Nucleus accumbens (tissue), 56 donors: ENCODE measurements at regions not wholly inside any gene's neighbourhood (a gene's known extent, or its start where the extent isn't known, plus 50 kb on each side); places are given as distances from the start of the nearest gene placed in this dataset.

Source experiments
- DNase-seq, 56 donors: peaks; one replicate each; lab custom pipeline; 2025; lab: John Stamatoyannopoulos, UW

GRCh38 chrX:134718105-134718965 lies 60.1 kb upstream of the PLAC1 start:
- no peak for DNase-seq

- DNase-seq, result no peak
Measured at GRCh38 chrX:134717698-134718097, 59.4 kb upstream of the PLAC1 start.

GRCh38 chrX:134716620-134717012 lies 58.3 kb upstream of the PLAC1 start:
- no peak for DNase-seq

GRCh38 chrX:134715930-134716619 lies 57.8 kb upstream of the PLAC1 start:
- no peak for DNase-seq

- DNase-seq, result no peak
Measured at GRCh38 chrX:134714633-134715110, 56.4 kb upstream of the PLAC1 start.

- DNase-seq, result no peak
Measured at GRCh38 chrX:134713618-134714107, 55.4 kb upstream of the PLAC1 start.

- DNase-seq, result no peak
Measured at GRCh38 chrX:134712272-134712671, 54.0 kb upstream of the PLAC1 start.

GRCh38 chrX:134711135-134711921 lies 53.1 kb upstream of the PLAC1 start:
- DNase-seq, result no peak
